PC-9 (cell line): ENCODE measurements at regions not wholly inside any gene's neighbourhood (a gene's known extent, or its start where the extent isn't known, plus 50 kb on each side); places are given as distances from the start of the nearest gene placed in this dataset.

Experiments used
- CTCF ChIP-seq: fragments of 200-600 bp; sonication (generic); conservative IDR thresholded peaks from 2 replicates; pipeline ENCODE4 v1.6.1; 2017; ENCODE audit warnings: mixed run types, antibody characterized with exemption, mild to moderate bottlenecking, moderate library complexity
- EZH2 ChIP-seq: fragments of 200-600 bp; sonication (generic); IDR thresholded peaks from 2 replicates; pipeline ENCODE4 v1.8.0; 2017; ENCODE audit warnings: antibody characterized with exemption, low read depth

GRCh38 chr20:20831794-20832193 lies 119.3 kb upstream of the RALGAPA2 start:
- no peak for TF ChIP-seq CTCF
- TF ChIP-seq EZH2, result no peak
